ENCODE measurements at regions not wholly inside any gene's neighbourhood (a gene's known extent, or its start where the extent isn't known, plus 50 kb on each side); places are given as distances from the start of the nearest gene placed in this dataset.

DNA sequence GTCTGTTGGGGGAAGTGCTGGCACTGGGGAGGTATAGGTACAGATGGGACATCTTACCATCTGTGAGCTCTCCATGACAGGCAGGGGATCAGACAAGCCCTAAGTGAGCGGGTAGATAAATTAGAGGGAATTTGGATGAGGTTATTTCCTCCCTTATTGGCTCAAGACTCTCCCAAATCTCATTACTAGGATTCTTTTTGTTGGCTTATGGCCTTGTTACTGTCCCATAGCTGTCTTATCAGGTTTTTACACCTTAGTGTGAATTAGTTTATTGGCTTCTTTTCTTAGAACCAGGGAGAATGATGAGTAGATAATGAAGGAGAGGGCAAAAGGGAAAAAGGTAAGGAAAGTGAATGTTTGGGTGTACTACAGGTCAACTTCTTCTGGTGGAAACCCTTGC, 191.1 kb upstream of the PRICKLE1 start:
- no peaks in the 10 kb centered on the region for H3K27me3 Mint-ChIP-seq (ENCODE audit: low read depth)
- Histone ChIP-seq H4K20me1 (ENCODE audit: control insufficient read depth, insufficient read depth, insufficient read length) (no peaks in the 10 kb centered on the region), H2AFZ (ENCODE audit: low read length) (no peak overlapping the region), H4K8ac (replicated peaks; ENCODE audit: insufficient read length, low read depth, low read length) (no peak overlapping the region), H2BK12ac (ENCODE audit: insufficient read length, low read depth, low read length) (no peak overlapping the region), H3K4me2 (ENCODE audit: insufficient read depth, insufficient read length, low read length) (no peak overlapping the region), H3K9ac (ENCODE audit: extremely low read depth, insufficient read length, low read length) (no peak overlapping the region), H2BK15ac (ENCODE audit: low read depth, low read length) (no peak overlapping the region), H2BK20ac (ENCODE audit: low read depth, low read length, poor library complexity, severe bottlenecking) (no peak overlapping the region), H2BK5ac (ENCODE audit: insufficient read length, low read length) (no peak overlapping the region), H4K91ac (ENCODE audit: insufficient read length, low read depth, low read length) (no peak overlapping the region), H3K56ac (ENCODE audit: insufficient read length, low read depth, low read length) (no peak overlapping the region), H2AK5ac (ENCODE audit: insufficient read length, low read length) (no peak overlapping the region), H3K79me1 (ENCODE audit: insufficient read depth, low read depth, low read length, poor library complexity, severe bottlenecking) (no peaks in the 10 kb centered on the region), H3K14ac (ENCODE audit: insufficient read depth, low read length) (no peak overlapping the region), H4K5ac (ENCODE audit: insufficient read length, low read depth, low read length) (no peak overlapping the region), H3K27me3 (ENCODE audit: insufficient read depth, low read length) (no peaks in the 10 kb centered on the region), H3K23me2 (ENCODE audit: insufficient read length, low read depth, low read length, poor library complexity, severe bottlenecking) (no peaks in the 10 kb centered on the region), H3K4me1 (ENCODE audit: insufficient read depth, low read length) (no peaks in the 10 kb centered on the region), H3T11ph (ENCODE audit: low read length) (no peak overlapping the region), H2BK120ac (ENCODE audit: low read depth, low read length, poor library complexity, severe bottlenecking) (no peak overlapping the region), H3K79me2 (ENCODE audit: insufficient read depth, low read length) (no peaks in the 10 kb centered on the region), H3K9me3 (ENCODE audit: control insufficient read depth, low read depth, low read length) (no peaks in the 10 kb centered on the region), H3K4ac (ENCODE audit: low read depth, low read length) (no peak overlapping the region), H3K18ac (ENCODE audit: insufficient read length, low read depth, low read length) (no peak overlapping the region), H3K27ac (ENCODE audit: insufficient read length, low read depth, low read length) (no peak overlapping the region), H3K23ac (ENCODE audit: insufficient read length, low read depth, low read length) (no peak overlapping the region)
- H3K27ac Mint-ChIP-seq: no peak overlapping the region
- TF ChIP-seq, protein P1, sequence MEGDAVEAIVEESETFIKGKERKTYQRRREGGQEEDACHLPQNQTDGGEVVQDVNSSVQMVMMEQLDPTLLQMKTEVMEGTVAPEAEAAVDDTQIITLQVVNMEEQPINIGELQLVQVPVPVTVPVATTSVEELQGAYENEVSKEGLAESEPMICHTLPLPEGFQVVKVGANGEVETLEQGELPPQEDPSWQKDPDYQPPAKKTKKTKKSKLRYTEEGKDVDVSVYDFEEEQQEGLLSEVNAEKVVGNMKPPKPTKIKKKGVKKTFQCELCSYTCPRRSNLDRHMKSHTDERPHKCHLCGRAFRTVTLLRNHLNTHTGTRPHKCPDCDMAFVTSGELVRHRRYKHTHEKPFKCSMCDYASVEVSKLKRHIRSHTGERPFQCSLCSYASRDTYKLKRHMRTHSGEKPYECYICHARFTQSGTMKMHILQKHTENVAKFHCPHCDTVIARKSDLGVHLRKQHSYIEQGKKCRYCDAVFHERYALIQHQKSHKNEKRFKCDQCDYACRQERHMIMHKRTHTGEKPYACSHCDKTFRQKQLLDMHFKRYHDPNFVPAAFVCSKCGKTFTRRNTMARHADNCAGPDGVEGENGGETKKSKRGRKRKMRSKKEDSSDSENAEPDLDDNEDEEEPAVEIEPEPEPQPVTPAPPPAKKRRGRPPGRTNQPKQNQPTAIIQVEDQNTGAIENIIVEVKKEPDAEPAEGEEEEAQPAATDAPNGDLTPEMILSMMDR (conservative IDR thresholded peaks at IDR 0.05): no peak
- no peaks in the 10 kb centered on the region for H3K9me3 Mint-ChIP-seq
- WGBS (ENCODE audit: extremely low coverage, insufficient read length, low lambda C conversion rate): no CpG with 5 or more reads among the region's 1 CpG
- peaks cover 11 to 14% of the 10 kb centered on the region in 2 experiments for H3K4me1 Mint-ChIP-seq
- no peak overlapping the region for H3K4me3 Mint-ChIP-seq
- DNase-seq: no peak
- H3K36me3 Mint-ChIP-seq (ENCODE audit: insufficient read depth in 1 of 3, low read depth in 3 of 3): no peaks in the 10 kb centered on the region
